Muscle of leg (tissue), 3 donors: ENCODE measurements at regions not wholly inside any gene's neighbourhood (a gene's known extent, or its start where the extent isn't known, plus 50 kb on each side); places are given as distances from the start of the nearest gene placed in this dataset.

Experiments
- DNase-seq: peaks from one replicate; pipeline ENCODE4 v3.0.0; 2013
- H3K27ac ChIP-seq: one replicate; pipeline ENCODE4 v1.5.1; 2013; ENCODE audit warnings: mild to moderate bottlenecking, low read length, control low read depth
- H3K27me3 ChIP-seq: one replicate; pipeline ENCODE4 v1.6.1; 2013; ENCODE audit warnings: low read length; ENCODE audit not compliant: control insufficient read depth, insufficient read depth
- H3K36me3 ChIP-seq: one replicate; pipeline ENCODE4 v1.6.1; 2013; ENCODE audit warnings: low read length; ENCODE audit not compliant: control insufficient read depth, insufficient read depth
- H3K4me1 ChIP-seq: one replicate; pipeline ENCODE4 v1.6.1; 2013; ENCODE audit warnings: low read length; ENCODE audit not compliant: control insufficient read depth, insufficient read depth
- H3K4me3 ChIP-seq: one replicate; pipeline ENCODE4 v1.5.1; 2013; ENCODE audit warnings: low read length, control low read depth
- H3K9me3 ChIP-seq: replicated peaks from 2 replicates; pipeline ENCODE4 v1.6.1; 2013; ENCODE audit warnings: low read depth, low read length; ENCODE audit not compliant: control insufficient read depth
- WGBS: methylation state at CpG from one replicate; pipeline ENCODE4 v1.1.5; 2013; ENCODE audit warnings: missing lambda C conversion rate; ENCODE audit not compliant: insufficient coverage; 5-methylcytosine and 5-hydroxymethylcytosine counted together

DNA sequence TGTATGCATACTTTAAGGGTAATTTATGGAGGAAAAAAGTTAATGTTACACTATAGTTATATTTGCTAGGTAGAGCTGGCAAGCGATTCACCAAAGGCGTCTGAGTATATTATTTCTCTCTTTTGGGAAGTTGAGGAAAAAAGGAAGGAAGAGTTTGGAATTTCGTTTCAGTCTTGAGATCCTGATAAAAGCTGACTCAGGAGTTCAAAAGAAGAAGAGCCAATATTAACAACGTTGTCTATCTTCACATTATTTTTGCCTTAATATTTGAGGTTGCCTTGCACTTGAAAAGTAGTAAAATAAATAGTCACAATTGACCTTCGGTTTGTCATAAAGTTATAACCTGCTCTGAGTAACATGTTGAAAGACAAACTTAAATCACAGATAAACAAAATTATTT is 888.6 kb downstream of the KCNJ2 start:
- H3K4me1 ChIP-seq = no peaks in the 10 kb centered on the region
- DNase-seq = no peak
- 80% methylated on average over 2 of the region's 5 CpGs for WGBS
- no peaks in the 10 kb centered on the region for H3K27me3 ChIP-seq
- no peaks in the 10 kb centered on the region for H3K36me3 ChIP-seq
- no peaks in the 10 kb centered on the region for H3K9me3 ChIP-seq
- H3K27ac ChIP-seq = no peak overlapping the region
- no peak overlapping the region for H3K4me3 ChIP-seq

- no peak overlapping the region for H3K4me3 ChIP-seq
- no CpG with 5 or more reads among the region's 2 CpGs for WGBS
- no peaks in the 10 kb centered on the region for H3K9me3 ChIP-seq
- H3K4me1 ChIP-seq = no peaks in the 10 kb centered on the region
- DNase-seq = no peak
- H3K36me3 ChIP-seq = no peaks in the 10 kb centered on the region
- H3K27ac ChIP-seq = no peak overlapping the region
- no peaks in the 10 kb centered on the region for H3K27me3 ChIP-seq
These were observed 893.8 kb downstream of the KCNJ2 start for GRCh38 chr17:71063127-71063526.

- Histone ChIP-seq H3K27me3 (no peaks in the 10 kb centered on the region), H3K4me1 (no peaks in the 10 kb centered on the region), H3K36me3 (no peaks in the 10 kb centered on the region), H3K4me3 (no peak overlapping the region), H3K27ac (no peak overlapping the region), H3K9me3 (no peaks in the 10 kb centered on the region)
- DNase-seq = no peak
- WGBS = no CpG with 5 or more reads among the region's 3 CpGs
These were observed 894.2 kb downstream of the KCNJ2 start for GRCh38 chr17:71063559-71063958.

GRCh38 chr17:71067669-71068407 is 898.5 kb downstream of the KCNJ2 start:
- WGBS = no CpG with 5 or more reads among the region's 9 CpGs
- DNase-seq = peak; percentile 51

DNA sequence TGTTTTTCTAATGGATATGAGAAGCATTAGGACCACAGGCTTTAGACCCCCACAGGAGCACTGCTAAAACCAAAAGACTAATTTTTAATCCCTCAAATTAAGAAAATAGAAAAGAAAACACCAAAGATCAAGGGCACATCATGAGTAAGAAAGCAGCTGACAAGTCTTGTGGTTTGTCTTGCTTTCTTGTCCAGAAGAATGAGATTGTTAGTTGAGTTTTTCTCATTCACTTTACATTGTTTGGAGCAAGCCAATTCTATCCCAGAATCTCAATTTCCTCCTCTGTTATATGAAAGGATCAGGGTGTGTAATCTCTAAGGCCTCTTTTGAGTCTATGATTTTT is 899.0 kb downstream of the KCNJ2 start:
- H3K4me3 ChIP-seq = no peak overlapping the region
- DNase-seq = peak; percentile 14
- no peaks in the 10 kb centered on the region for H3K9me3 ChIP-seq
- H3K36me3 ChIP-seq = no peaks in the 10 kb centered on the region
- H3K27me3 ChIP-seq = no peaks in the 10 kb centered on the region
- H3K4me1 ChIP-seq = no peaks in the 10 kb centered on the region
- no peak overlapping the region for H3K27ac ChIP-seq

More at GRCh38 chr17:71067669-71068407, 898.5 kb downstream of the KCNJ2 start:
- Histone ChIP-seq H3K4me1 (no peaks in the 10 kb centered on the region), H3K27me3 (no peaks in the 10 kb centered on the region), H3K27ac (no peak overlapping the region), H3K4me3 (no peak overlapping the region), H3K36me3 (no peaks in the 10 kb centered on the region), H3K9me3 (no peaks in the 10 kb centered on the region)

GRCh38 chr17:71071041-71071440 is 901.7 kb downstream of the KCNJ2 start:
- no peak overlapping the region for H3K27ac ChIP-seq
- no peaks in the 10 kb centered on the region for H3K27me3 ChIP-seq
- H3K4me3 ChIP-seq = no peak overlapping the region
- H3K9me3 ChIP-seq = no peaks in the 10 kb centered on the region
- DNase-seq = no peak
- H3K4me1 ChIP-seq = no peaks in the 10 kb centered on the region
- no peaks in the 10 kb centered on the region for H3K36me3 ChIP-seq
- WGBS = 81% methylated on average over 3 of the region's 4 CpGs

- no peak for DNase-seq
- Histone ChIP-seq H3K4me3 (no peak overlapping the region), H3K4me1 (no peaks in the 10 kb centered on the region), H3K9me3 (no peaks in the 10 kb centered on the region), H3K27me3 (no peaks in the 10 kb centered on the region), H3K27ac (no peak overlapping the region), H3K36me3 (no peaks in the 10 kb centered on the region)
- 94% methylated on average over 7 of the region's 10 CpGs for WGBS
These were observed 902.5 kb downstream of the KCNJ2 start for GRCh38 chr17:71071837-71072236.

DNA sequence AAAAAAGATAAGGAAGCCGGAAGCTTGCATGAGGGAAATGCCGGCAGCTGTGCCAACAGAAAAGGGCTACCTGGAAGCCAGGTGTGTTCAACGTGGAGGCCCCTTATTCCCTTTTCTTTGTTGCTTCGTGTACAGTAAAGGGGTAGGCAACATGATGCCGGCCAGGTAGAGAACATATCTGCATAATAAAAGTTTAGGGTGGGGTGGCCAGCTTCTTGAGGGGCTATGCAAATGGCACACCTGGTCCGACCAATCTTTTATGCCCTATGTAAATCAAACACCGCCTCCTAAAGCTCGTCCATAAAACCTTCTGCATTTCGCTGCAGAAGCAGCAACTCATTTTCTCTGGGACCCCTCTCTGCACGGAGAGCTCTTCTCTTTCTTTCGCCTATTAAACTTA is 911.6 kb downstream of the KCNJ2 start:
- WGBS = 87% methylated on average over 7 of the region's 11 CpGs
- no peaks in the 10 kb centered on the region for H3K27me3 ChIP-seq
- DNase-seq = no peak
- no peak overlapping the region for H3K4me3 ChIP-seq
- no peaks in the 10 kb centered on the region for H3K4me1 ChIP-seq
- no peak overlapping the region for H3K27ac ChIP-seq
- no peaks in the 10 kb centered on the region for H3K9me3 ChIP-seq
- no peaks in the 10 kb centered on the region for H3K36me3 ChIP-seq

GRCh38 chr17:71081666-71082065 is 912.3 kb downstream of the KCNJ2 start:
- H3K27me3 ChIP-seq = no peaks in the 10 kb centered on the region
- DNase-seq = no peak
- H3K9me3 ChIP-seq = no peaks in the 10 kb centered on the region
- H3K4me3 ChIP-seq = no peak overlapping the region
- H3K4me1 ChIP-seq = no peaks in the 10 kb centered on the region
- H3K27ac ChIP-seq = no peak overlapping the region
- H3K36me3 ChIP-seq = no peaks in the 10 kb centered on the region

- Histone ChIP-seq H3K4me1 (no peaks in the 10 kb centered on the region), H3K36me3 (no peaks in the 10 kb centered on the region), H3K27me3 (no peaks in the 10 kb centered on the region), H3K27ac (no peak overlapping the region), H3K4me3 (no peak overlapping the region), H3K9me3 (no peaks in the 10 kb centered on the region)
- WGBS = 42% methylated on average over 3 of the region's 5 CpGs
- peak; percentile 4 for DNase-seq
These were observed 914.9 kb downstream of the KCNJ2 start for GRCh38 chr17:71084219-71084618.

- Histone ChIP-seq H3K4me3 (no peak overlapping the region), H3K4me1 (no peaks in the 10 kb centered on the region), H3K9me3 (no peaks in the 10 kb centered on the region), H3K27ac (no peak overlapping the region), H3K27me3 (no peaks in the 10 kb centered on the region), H3K36me3 (no peaks in the 10 kb centered on the region)
- WGBS = no CpG with 5 or more reads among the region's 3 CpGs
- DNase-seq = no peak
These were observed 915.5 kb downstream of the KCNJ2 start for GRCh38 chr17:71084838-71085237.
